Mesenchymal stem cell (in vitro differentiated cells and primary cell): ENCODE measurements at regions not wholly inside any gene's neighbourhood (a gene's known extent, or its start where the extent isn't known, plus 50 kb on each side); places are given as distances from the start of the nearest gene placed in this dataset.
A peak's percentile ranks its signal among the peaks of the same experiment; 100 is the strongest.

Source experiments
- DNase-seq: peaks from one replicate; pipeline ENCODE4 v3.0.0-alpha.2; 2013
- H2AFZ ChIP-seq: one replicate; pipeline ENCODE4 v1.6.1; 2013; ENCODE audit warnings: low read depth, mild to moderate bottlenecking, control low read depth, inconsistent platforms, low read length, moderate library complexity
- H2AK5ac ChIP-seq: 2 replicates; pipeline ENCODE4 v1.6.1; 2013; ENCODE audit warnings: low read length, moderate library complexity, mild to moderate bottlenecking, inconsistent platforms; ENCODE audit not compliant: severe bottlenecking
- H2BK120ac ChIP-seq: one replicate; pipeline ENCODE4 v1.6.1; 2013; ENCODE audit warnings: low read depth, mild to moderate bottlenecking, inconsistent platforms, low read length, moderate library complexity
- H2BK12ac ChIP-seq, 2 experiments: one replicate each; pipeline ENCODE4 v1.6.1; 2013; ENCODE audit warnings: inconsistent platforms in 2 of 2, low read length in 2 of 2, mild to moderate bottlenecking in 2 of 2, moderate library complexity in 2 of 2, control low read depth in 1 of 2
- H2BK15ac ChIP-seq: one replicate; pipeline ENCODE4 v1.6.1; 2013; ENCODE audit warnings: mild to moderate bottlenecking, low read depth, inconsistent platforms; ENCODE audit not compliant: poor library complexity, severe bottlenecking
- H2BK5ac ChIP-seq: 2 replicates; pipeline ENCODE4 v1.6.1; 2013; ENCODE audit warnings: low read depth, mild to moderate bottlenecking, low read length, control low read depth, inconsistent platforms; ENCODE audit not compliant: poor library complexity, severe bottlenecking
- H3K14ac ChIP-seq, 2 experiments: one replicate each; pipeline ENCODE4 v1.6.1; 2013; ENCODE audit warnings: inconsistent platforms in 2 of 2, low read length in 2 of 2, control low read depth in 1 of 2, mild to moderate bottlenecking in 1 of 2, moderate library complexity in 1 of 2
- H3K18ac ChIP-seq, 2 experiments: one replicate each; pipeline ENCODE4 v1.6.1; 2013; ENCODE audit warnings: inconsistent platforms in 2 of 2, low read length in 2 of 2, control low read depth in 1 of 2, low read depth in 1 of 2, mild to moderate bottlenecking in 1 of 2
- H3K23ac ChIP-seq, 2 experiments: one replicate each; pipeline ENCODE4 v1.6.1; 2013; ENCODE audit warnings: inconsistent platforms in 2 of 2, low read length in 2 of 2, mild to moderate bottlenecking in 2 of 2, moderate library complexity in 2 of 2, control low read depth in 1 of 2
- H3K27ac ChIP-seq: 2 replicates; pipeline ENCODE4 v1.5.1; 2013; ENCODE audit warnings: mild to moderate bottlenecking, moderate library complexity, low read length, control low read depth, inconsistent platforms; ENCODE audit not compliant: poor library complexity, severe bottlenecking
- H3K27me3 ChIP-seq, 2 experiments: 2 replicates each; pipeline versions ENCODE4 v1.6.1 to v1.7.0; 2013; ENCODE audit warnings: low read length in 2 of 2, mild to moderate bottlenecking in 2 of 2, moderate library complexity in 2 of 2, control low read depth in 1 of 2, inconsistent platforms in 1 of 2; ENCODE audit not compliant: control insufficient read depth in 1 of 2, insufficient read depth in 1 of 2
- H3K36me3 ChIP-seq, 2 experiments: 2 replicates each; pipeline versions ENCODE4 v1.6.1 to v1.7.0; 2013; ENCODE audit warnings: low read length in 2 of 2, control low read depth in 1 of 2, inconsistent platforms in 1 of 2, low read depth in 1 of 2, mild to moderate bottlenecking in 1 of 2; ENCODE audit not compliant: insufficient read depth in 2 of 2, control insufficient read depth in 1 of 2
- H3K4ac ChIP-seq, 2 experiments: one replicate each; pipeline ENCODE4 v1.6.1; 2013; ENCODE audit warnings: inconsistent platforms in 2 of 2, low read length in 2 of 2, mild to moderate bottlenecking in 2 of 2, moderate library complexity in 2 of 2, control low read depth in 1 of 2, low read depth in 1 of 2
- H3K4me1 ChIP-seq: 2 replicates; pipeline ENCODE4 v1.6.1; 2013; ENCODE audit warnings: low read depth, low read length, control low read depth; ENCODE audit not compliant: control insufficient read depth, insufficient read depth
- H3K4me2 ChIP-seq: 2 replicates; pipeline ENCODE4 v1.6.1; 2013; ENCODE audit warnings: low read length, mild to moderate bottlenecking, inconsistent platforms; ENCODE audit not compliant: poor library complexity, severe bottlenecking
- H3K4me3 ChIP-seq, 2 experiments: 2 replicates each; pipeline versions ENCODE4 v1.5.1 to v1.7.0; 2013; ENCODE audit warnings: low read length in 2 of 2, mild to moderate bottlenecking in 2 of 2, control low read depth in 1 of 2, low read depth in 1 of 2; ENCODE audit not compliant: insufficient read depth in 1 of 2
- H3K79me1 ChIP-seq: replicated peaks from 2 replicates; pipeline ENCODE4 v1.6.1; 2013; ENCODE audit warnings: mild to moderate bottlenecking, control low read depth, low read length, inconsistent platforms; ENCODE audit not compliant: poor library complexity, severe bottlenecking
- H3K9ac ChIP-seq: 2 replicates; pipeline ENCODE4 v1.7.0; 2013; ENCODE audit warnings: mild to moderate bottlenecking, low read length, moderate library complexity
- H3K9me3 ChIP-seq: 2 replicates; pipeline ENCODE4 v1.7.0; 2013; ENCODE audit warnings: mild to moderate bottlenecking, low read length; ENCODE audit not compliant: control insufficient read depth
- H4K8ac ChIP-seq: one replicate; pipeline ENCODE4 v1.6.1; 2013; ENCODE audit warnings: inconsistent platforms, mild to moderate bottlenecking, low read length, moderate library complexity
- H4K91ac ChIP-seq: one replicate; pipeline ENCODE4 v1.6.1; 2013; ENCODE audit warnings: mild to moderate bottlenecking, low read length, inconsistent platforms
- WGBS: methylation state at CpG from one replicate; pipeline ENCODE4 v1.1.7; 2013; ENCODE audit warnings: mixed read lengths; 5-methylcytosine and 5-hydroxymethylcytosine counted together

DNA sequence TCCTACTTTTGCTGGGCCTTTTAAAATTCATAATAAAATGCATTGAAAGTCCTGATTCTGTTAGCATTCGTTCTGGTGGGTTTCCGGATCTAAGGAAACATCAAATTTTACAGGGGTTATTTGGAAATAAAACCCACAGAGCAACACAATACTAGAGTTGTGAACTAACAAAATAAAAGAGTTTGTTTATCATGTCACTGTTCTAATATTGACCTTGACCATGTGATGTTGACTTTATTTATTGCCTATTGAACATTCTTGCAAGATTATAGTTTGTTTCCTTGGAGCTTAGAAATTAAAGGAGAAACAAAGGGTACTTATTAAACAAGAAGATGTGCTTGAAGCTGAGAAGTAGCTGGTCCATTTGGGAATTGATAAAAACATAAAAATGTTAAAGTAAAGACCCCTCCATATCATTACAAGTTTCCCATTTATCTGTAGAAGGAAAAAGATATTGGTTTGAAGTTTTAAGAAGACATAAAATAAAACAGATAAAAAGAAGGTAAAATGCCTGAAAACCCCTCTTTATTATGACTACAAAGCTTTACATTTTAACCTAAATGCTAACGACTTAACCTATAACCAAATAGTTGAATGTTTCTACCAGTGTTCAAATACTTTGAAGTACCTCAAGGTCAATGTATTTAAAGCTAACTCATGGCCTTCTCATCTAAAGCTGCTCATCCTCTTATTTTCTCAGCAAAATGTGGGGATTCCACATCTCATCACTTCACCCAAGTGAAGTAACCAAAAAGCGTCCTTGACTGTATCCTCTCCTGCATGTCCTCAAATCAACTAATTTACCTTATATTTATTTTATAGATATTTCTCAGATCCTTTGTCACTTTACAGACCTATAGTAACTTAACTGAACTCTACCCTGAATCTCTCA lies 179.6 kb downstream of the GASK1B start:
- Histone ChIP-seq H2BK5ac (no peak overlapping the region), H3K14ac (no peak overlapping the region), H3K4me1 (no peaks in the 10 kb centered on the region), H3K4me2 (no peak overlapping the region), H3K27ac (no peak overlapping the region), H2BK15ac (no peak overlapping the region), H3K79me1 (no peaks in the 10 kb centered on the region), H2BK120ac (no peak overlapping the region), H3K23ac (no peak overlapping the region), H2BK12ac (no peak overlapping the region), H2AK5ac (no peak overlapping the region), H3K4me3 (no peak overlapping the region), H3K9me3 (no peaks in the 10 kb centered on the region), H3K27me3 (no peaks in the 10 kb centered on the region), H3K36me3 (no peaks in the 10 kb centered on the region), H4K91ac (no peak overlapping the region), H3K9ac (peak overlapping the region; percentile 93), H2AFZ (no peak overlapping the region), H3K4ac (no peak overlapping the region), H3K18ac (no peak overlapping the region), H4K8ac (no peak overlapping the region)
- DNase-seq, result no peak
- WGBS, result 85% methylated on average over 2 of the region's 4 CpGs

DNA sequence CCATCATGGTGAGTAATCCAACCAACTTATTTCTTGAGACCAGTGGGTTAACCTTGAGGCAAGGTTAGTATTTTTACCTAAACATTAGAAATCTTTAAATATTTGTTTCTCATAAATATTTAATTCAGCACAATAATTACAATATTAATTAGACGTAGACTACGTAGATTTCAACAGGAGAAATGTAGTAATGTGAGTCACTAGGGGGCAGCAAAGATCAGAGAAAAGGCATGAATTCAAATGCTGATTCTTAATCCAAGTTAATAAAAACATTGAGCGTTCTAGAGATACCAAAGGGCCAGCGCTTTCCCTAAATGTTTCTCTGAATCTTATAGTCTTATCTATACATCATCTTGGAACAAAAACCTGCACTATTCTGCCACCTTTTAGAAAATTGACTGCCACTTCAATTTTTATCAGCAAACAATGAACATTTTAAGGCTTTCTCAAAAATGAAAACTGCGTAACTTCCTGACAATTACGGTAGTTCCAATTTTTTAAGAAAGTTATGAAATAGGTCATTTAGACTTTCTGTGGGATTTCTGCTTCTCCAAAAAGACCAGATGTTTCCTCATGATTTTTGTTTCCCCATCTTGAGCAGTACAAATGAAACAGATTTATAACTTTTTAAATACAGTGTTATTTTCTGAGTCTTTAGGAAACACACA lies 180.7 kb downstream of the GASK1B start:
- peak; percentile 75 for DNase-seq
- Histone ChIP-seq H3K9ac (peak overlapping the region; percentile 93), H3K27me3 (no peaks in the 10 kb centered on the region), H2BK15ac (no peak overlapping the region), H3K4me3 (peak overlapping the region in 1 of 2 experiments; percentile 73), H3K9me3 (no peaks in the 10 kb centered on the region), H3K4ac (no peak overlapping the region), H2BK120ac (no peak overlapping the region), H2BK12ac (no peak overlapping the region), H3K4me1 (no peaks in the 10 kb centered on the region), H3K14ac (no peak overlapping the region), H2AFZ (no peak overlapping the region), H4K8ac (no peak overlapping the region), H3K36me3 (no peaks in the 10 kb centered on the region), H3K79me1 (no peaks in the 10 kb centered on the region), H3K18ac (no peak overlapping the region), H3K27ac (no peak overlapping the region), H3K4me2 (no peak overlapping the region), H2BK5ac (no peak overlapping the region), H3K23ac (no peak overlapping the region), H2AK5ac (no peak overlapping the region), H4K91ac (no peak overlapping the region)
- 48% methylated on average over 4 of the region's 6 CpGs for WGBS

DNA sequence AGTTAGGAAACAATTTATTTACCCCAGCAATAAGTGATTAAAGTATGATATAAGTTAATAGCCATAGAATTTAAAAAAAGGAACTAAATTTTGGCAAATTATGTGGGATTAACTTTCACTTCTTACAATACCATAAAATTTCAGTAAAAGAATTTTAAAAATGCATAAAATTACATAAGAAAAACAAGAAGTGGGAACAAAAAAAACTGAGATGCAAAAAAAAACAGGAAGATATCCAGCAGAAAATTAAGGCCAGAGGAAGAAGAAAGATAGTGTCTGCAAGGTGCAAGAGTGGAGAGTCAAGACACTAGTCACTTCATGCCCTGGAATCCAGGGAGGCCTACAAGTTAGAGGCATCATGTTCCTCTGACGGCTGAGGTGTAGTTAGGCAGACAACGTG lies 184.2 kb downstream of the GASK1B start:
- no peak overlapping the region for H3K9ac ChIP-seq
- H2BK15ac ChIP-seq, result no peak overlapping the region
- no peak overlapping the region for H4K8ac ChIP-seq
- no peak overlapping the region for H3K23ac ChIP-seq
- H3K36me3 ChIP-seq, result no peaks in the 10 kb centered on the region
- no peak overlapping the region for H3K27ac ChIP-seq
- no peak overlapping the region for H2BK120ac ChIP-seq
- H3K9me3 ChIP-seq, result no peaks in the 10 kb centered on the region
- H3K4me1 ChIP-seq, result no peaks in the 10 kb centered on the region
- no peak overlapping the region for H3K4ac ChIP-seq
- no peak overlapping the region for H3K4me3 ChIP-seq
- H3K27me3 ChIP-seq, result no peaks in the 10 kb centered on the region
- no peak for DNase-seq
- no peak overlapping the region for H3K18ac ChIP-seq
- no peaks in the 10 kb centered on the region for H3K79me1 ChIP-seq
- H3K14ac ChIP-seq, result no peak overlapping the region
- 97% methylated on average over 2 of the region's 2 CpGs for WGBS
- no peak overlapping the region for H4K91ac ChIP-seq
- no peak overlapping the region for H2BK12ac ChIP-seq
- H2BK5ac ChIP-seq, result no peak overlapping the region
- no peak overlapping the region for H3K4me2 ChIP-seq
- no peak overlapping the region for H2AFZ ChIP-seq
- H2AK5ac ChIP-seq, result no peak overlapping the region

DNA sequence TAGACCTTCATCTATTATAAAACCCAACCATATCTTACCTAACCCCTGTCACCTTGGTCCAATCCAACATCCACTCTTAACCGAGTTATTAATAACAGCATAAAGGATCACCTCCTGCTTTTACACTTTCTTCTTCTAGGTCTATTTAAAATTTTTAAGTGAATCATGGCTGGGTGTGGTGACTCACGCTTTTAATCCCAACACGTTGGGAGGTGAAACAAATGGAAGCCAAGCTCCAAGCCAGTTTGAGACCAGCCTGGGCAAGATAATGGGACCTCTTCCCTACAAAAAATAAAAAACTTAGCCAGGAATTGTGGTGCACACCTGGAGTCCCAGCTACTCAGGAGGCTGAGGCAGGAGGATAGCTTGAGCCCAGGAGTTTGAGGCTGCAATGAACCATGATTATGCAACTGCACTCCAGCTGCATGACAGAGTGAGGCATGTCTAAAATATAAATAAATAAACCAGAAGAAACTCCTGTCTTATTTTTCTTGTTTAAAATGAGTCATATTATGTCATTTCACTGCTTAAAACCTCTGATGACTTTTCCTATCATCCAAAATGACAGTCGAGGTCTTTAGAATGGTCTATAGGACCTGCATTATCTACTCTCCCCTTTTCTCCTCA lies 188.4 kb downstream of the GASK1B start:
- H4K91ac ChIP-seq, result no peak overlapping the region
- H3K4me3 ChIP-seq, result no peak overlapping the region
- H3K23ac ChIP-seq, result no peak overlapping the region
- H2AK5ac ChIP-seq, result no peak overlapping the region
- no peaks in the 10 kb centered on the region for H3K4me1 ChIP-seq
- H2BK15ac ChIP-seq, result no peak overlapping the region
- H3K4me2 ChIP-seq, result no peak overlapping the region
- H3K9me3 ChIP-seq, result no peaks in the 10 kb centered on the region
- no peak overlapping the region for H2BK5ac ChIP-seq
- H3K79me1 ChIP-seq, result no peaks in the 10 kb centered on the region
- no peak overlapping the region for H4K8ac ChIP-seq
- no peak overlapping the region for H3K4ac ChIP-seq
- 100% methylated on average over 4 of the region's 4 CpGs for WGBS
- H3K14ac ChIP-seq, result no peak overlapping the region
- no peak for DNase-seq
- no peak overlapping the region for H2AFZ ChIP-seq
- H3K27ac ChIP-seq, result no peak overlapping the region
- H3K18ac ChIP-seq, result no peak overlapping the region
- no peaks in the 10 kb centered on the region for H3K36me3 ChIP-seq
- no peak overlapping the region for H3K9ac ChIP-seq
- H2BK120ac ChIP-seq, result no peak overlapping the region
- H3K27me3 ChIP-seq, result no peaks in the 10 kb centered on the region
- H2BK12ac ChIP-seq, result no peak overlapping the region
